CD4-positive, CD25-positive, alpha-beta regulatory T cell (primary cell): ENCODE measurements at regions not wholly inside any gene's neighbourhood (a gene's known extent, or its start where the extent isn't known, plus 50 kb on each side); places are given as distances from the start of the nearest gene placed in this dataset.

Source experiments
- ATAC-seq, 2 donors: fragments of 150-1000 bp; cut with Tn5 transposase; one replicate each; pipeline ENCODE4 v1.10.0; 2021; ENCODE audit warnings: low read depth in 2 of 2, moderate number of reproducible peaks in 2 of 2, moderate library complexity in 1 of 2
- DNase-seq, 3 donors: peaks; one replicate each; pipeline versions ENCODE4 v3.0.0 to v3.0.0-alpha.2; 2012 to 2022; ENCODE audit warnings: mixed read lengths in 1 of 3
- H3K27ac ChIP-seq: one replicate; pipeline ENCODE4 v1.7.0; 2013; ENCODE audit warnings: mild to moderate bottlenecking, low read length; ENCODE audit not compliant: insufficient read depth, poor library complexity, severe bottlenecking
- H3K27me3 ChIP-seq: one replicate; pipeline ENCODE4 v1.7.0; 2013; ENCODE audit warnings: low read length; ENCODE audit not compliant: control insufficient read depth, insufficient read depth
- H3K36me3 ChIP-seq: one replicate; pipeline ENCODE4 v1.7.0; 2013; ENCODE audit warnings: mild to moderate bottlenecking, low read length, moderate library complexity; ENCODE audit not compliant: control insufficient read depth, insufficient read depth
- H3K4me1 ChIP-seq: 2 replicates; pipeline ENCODE4 v1.7.0; 2013; ENCODE audit warnings: mild to moderate bottlenecking, low read length; ENCODE audit not compliant: insufficient read depth, control insufficient read depth, poor library complexity, severe bottlenecking
- H3K4me3 ChIP-seq: one replicate; pipeline ENCODE4 v1.7.0; 2013; ENCODE audit warnings: low read depth, mild to moderate bottlenecking, low read length, moderate library complexity
- H3K9me3 ChIP-seq, 2 experiments: 1 replicate in 1 of 2; 2 replicates in 1 of 2; pipeline ENCODE4 v1.7.0; 2013; ENCODE audit warnings: low read length in 2 of 2, mild to moderate bottlenecking in 1 of 2, moderate library complexity in 1 of 2; ENCODE audit not compliant: control insufficient read depth in 2 of 2
- H3K27ac Mint-ChIP-seq, 3 donors: one replicate each; pipeline ENCODE4 v1.8.0; 2020 to 2022; ENCODE audit warnings: mild to moderate bottlenecking in 3 of 3, mixed read lengths in 3 of 3, moderate library complexity in 2 of 3
- H3K27me3 Mint-ChIP-seq: one replicate; pipeline ENCODE4 v1.8.0; 2022; ENCODE audit warnings: mild to moderate bottlenecking, mixed read lengths
- H3K36me3 Mint-ChIP-seq: one replicate; pipeline ENCODE4 v1.8.0; 2020; ENCODE audit warnings: mixed read lengths
- H3K4me1 Mint-ChIP-seq, 4 donors: one replicate each; pipeline ENCODE4 v1.8.0; 2020 to 2022; ENCODE audit warnings: mixed read lengths in 4 of 4, mild to moderate bottlenecking in 1 of 4
- H3K4me3 Mint-ChIP-seq, 4 donors: one replicate each; pipeline ENCODE4 v1.8.0; 2020 to 2022; ENCODE audit warnings: mild to moderate bottlenecking in 4 of 4, mixed read lengths in 4 of 4, moderate library complexity in 3 of 4
- H3K9me3 Mint-ChIP-seq, 7 donors: one replicate each; pipeline ENCODE4 v1.8.0; 2020 to 2022; ENCODE audit warnings: mixed read lengths in 7 of 7, mild to moderate bottlenecking in 3 of 7, moderate library complexity in 2 of 7

DNA sequence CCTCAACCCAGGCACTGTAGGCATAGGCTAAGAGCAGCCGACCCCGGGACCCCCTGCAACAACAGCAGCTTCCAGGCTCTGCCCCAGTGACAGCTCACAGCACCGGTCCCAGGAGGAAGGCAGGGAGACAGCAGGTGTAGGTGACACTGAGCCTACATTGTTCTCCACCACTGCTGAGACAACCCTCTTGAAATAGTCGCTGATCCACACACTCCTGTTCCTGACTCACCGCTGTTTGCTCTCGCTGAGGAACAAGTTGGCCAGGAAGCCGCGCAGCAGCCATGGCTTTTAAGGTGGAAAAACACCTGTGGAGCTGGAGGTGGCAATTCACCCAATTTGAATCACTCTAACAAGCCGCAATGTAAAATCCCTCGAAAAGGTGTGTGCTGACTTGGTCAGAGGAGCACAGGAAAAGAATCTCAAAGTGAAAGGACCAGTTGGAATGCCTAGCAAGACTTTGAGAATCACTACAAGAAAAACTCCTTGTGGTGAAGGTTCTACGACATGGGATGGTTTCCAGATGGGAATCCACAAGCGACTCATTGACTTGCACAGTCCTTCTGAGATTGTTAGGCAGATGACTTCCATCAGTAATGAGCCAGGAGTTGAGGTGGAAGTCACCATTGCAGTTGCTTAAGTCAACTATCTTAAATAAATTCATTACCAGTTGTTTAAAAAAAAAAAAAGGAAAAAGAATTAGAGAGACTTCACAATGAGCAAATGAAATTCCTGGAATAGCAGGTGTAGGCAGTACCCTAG is 167.5 kb downstream of the ARL4C start:
- no peaks in the 10 kb centered on the region for H3K36me3 ChIP-seq
- Mint-ChIP-seq H3K27ac (no peak overlapping the region), H3K36me3 (no peaks in the 10 kb centered on the region), H3K4me1 (peaks cover 0 to 22% (median 17%) of the 10 kb centered on the region in 4 donors), H3K4me3 (no peak overlapping the region), H3K9me3 (peaks cover 0 to 1% (median 0%) of the 10 kb centered on the region in 7 donors), H3K27me3 (no peaks in the 10 kb centered on the region)
- no peaks in the 10 kb centered on the region for H3K27me3 ChIP-seq
- H3K4me3 ChIP-seq, result no peak overlapping the region
- DNase-seq (no peak), ATAC-seq (no peak)
- no peaks in the 10 kb centered on the region for H3K4me1 ChIP-seq
- H3K9me3 ChIP-seq, result no peaks in the 10 kb centered on the region
- no peak overlapping the region for H3K27ac ChIP-seq

DNA sequence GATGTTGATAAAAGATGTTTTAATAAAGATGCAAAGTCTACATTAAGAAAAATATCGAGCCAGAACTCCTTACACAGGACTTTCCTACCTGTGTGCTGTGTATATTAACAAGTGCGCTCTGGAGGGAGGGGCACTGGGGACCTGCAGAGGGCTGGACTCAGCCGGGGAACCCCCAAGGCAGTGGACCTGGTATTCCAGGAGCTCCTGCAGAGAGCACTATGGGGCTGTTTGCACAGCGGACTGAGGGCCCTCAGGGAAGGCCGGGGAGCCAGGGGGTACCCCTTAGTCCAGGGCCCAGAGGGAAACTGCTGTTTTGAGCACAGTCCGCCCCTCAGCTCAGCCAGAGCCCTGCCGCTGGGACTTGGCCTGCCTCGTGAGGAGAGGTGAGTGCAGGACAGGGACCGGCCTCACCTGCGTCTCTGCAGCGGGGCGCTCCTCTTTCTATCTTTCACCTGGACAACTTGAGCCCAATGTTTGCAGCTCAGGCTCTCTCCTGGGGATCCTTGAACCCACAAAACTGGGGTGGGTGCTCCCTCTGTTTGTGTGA is 168.4 kb downstream of the ARL4C start:
- Histone ChIP-seq H3K9me3 (no peaks in the 10 kb centered on the region), H3K36me3 (no peaks in the 10 kb centered on the region), H3K4me1 (peaks cover 3% of the 10 kb centered on the region), H3K27me3 (no peaks in the 10 kb centered on the region), H3K4me3 (no peak overlapping the region), H3K27ac (no peak overlapping the region)
- DNase-seq (no peak), ATAC-seq (no peak)
- no peaks in the 10 kb centered on the region for H3K9me3 Mint-ChIP-seq
- peaks cover 5 to 28% (median 23%) of the 10 kb centered on the region in 4 donors for H3K4me1 Mint-ChIP-seq
- no peaks in the 10 kb centered on the region for H3K27me3 Mint-ChIP-seq
- no peak overlapping the region for H3K4me3 Mint-ChIP-seq
- H3K36me3 Mint-ChIP-seq, result no peaks in the 10 kb centered on the region
- H3K27ac Mint-ChIP-seq, result peak overlapping the region in 2 of 3 donors; percentile 31 to 77

- Mint-ChIP-seq H3K4me1 (peaks cover 16 to 40% (median 28%) of the 10 kb centered on the region in 4 donors), H3K27me3 (no peaks in the 10 kb centered on the region), H3K27ac (peak overlapping the region in 2 of 3 donors; percentile 8 to 31), H3K36me3 (no peaks in the 10 kb centered on the region), H3K4me3 (no peak overlapping the region), H3K9me3 (no peaks in the 10 kb centered on the region)
- no peaks in the 10 kb centered on the region for H3K9me3 ChIP-seq
- no peak overlapping the region for H3K4me3 ChIP-seq
- no peak for ATAC-seq
- peaks cover 15% of the 10 kb centered on the region for H3K4me1 ChIP-seq
- no peak for DNase-seq
- H3K27ac ChIP-seq, result no peak overlapping the region
- no peaks in the 10 kb centered on the region for H3K36me3 ChIP-seq
- no peaks in the 10 kb centered on the region for H3K27me3 ChIP-seq
Measured at GRCh38 chr2:234326694-234327093, 170.2 kb downstream of the ARL4C start.

GRCh38 chr2:234324116-234324515 is 172.8 kb downstream of the ARL4C start:
- Histone ChIP-seq H3K36me3 (no peaks in the 10 kb centered on the region), H3K9me3 (no peaks in the 10 kb centered on the region), H3K27ac (no peak overlapping the region), H3K4me1 (peaks cover 15% of the 10 kb centered on the region), H3K4me3 (peak overlapping the region; percentile 60), H3K27me3 (no peaks in the 10 kb centered on the region)
- Mint-ChIP-seq H3K36me3 (peaks cover 3% of the 10 kb centered on the region), H3K27ac (peak overlapping the region; percentile 16 to 79 (median 78)), H3K4me1 (peaks cover 23 to 54% (median 35%) of the 10 kb centered on the region in 4 donors), H3K27me3 (no peaks in the 10 kb centered on the region), H3K9me3 (peaks cover 0 to 1% (median 0%) of the 10 kb centered on the region in 7 donors), H3K4me3 (peak overlapping the region in 1 of 4 donors; percentile 72)
- DNase-seq (no peak), ATAC-seq (no peak)

DNA sequence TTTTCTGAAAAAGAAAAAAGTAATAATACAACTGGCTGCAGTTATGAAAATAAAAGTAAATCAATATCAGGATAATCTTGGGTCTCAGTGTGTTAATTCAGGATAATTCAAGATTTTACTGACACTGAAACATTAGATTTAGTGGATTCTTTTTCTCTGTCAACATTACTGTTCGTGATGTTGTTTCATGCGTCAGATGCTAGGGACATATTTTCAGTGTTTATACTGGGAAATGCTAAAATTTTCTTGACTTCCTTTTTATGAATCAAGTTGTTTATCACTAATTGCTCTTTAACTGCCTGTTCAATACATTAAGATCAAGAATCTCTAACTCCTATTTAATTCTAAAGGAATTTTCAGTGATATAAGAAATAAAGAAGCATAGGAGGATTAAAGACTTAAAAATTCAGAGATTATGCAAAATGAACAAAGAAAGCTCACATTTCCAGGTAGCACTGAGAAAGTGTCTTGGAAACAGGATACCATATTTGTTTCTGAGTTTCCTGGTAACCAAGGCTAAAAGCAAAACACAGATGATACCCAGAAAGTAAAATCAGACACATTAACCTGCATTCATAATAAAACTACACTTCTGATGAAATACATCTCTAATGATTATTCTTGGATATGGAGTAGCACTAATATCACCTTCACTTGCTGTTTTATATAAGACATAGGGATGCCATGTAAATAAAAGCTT is 174.0 kb downstream of the ARL4C start:
- Histone ChIP-seq H3K4me1 (peaks cover 15% of the 10 kb centered on the region), H3K36me3 (no peaks in the 10 kb centered on the region), H3K27me3 (no peaks in the 10 kb centered on the region), H3K4me3 (peak overlapping the region; percentile 60), H3K27ac (peak overlapping the region; percentile 48), H3K9me3 (no peaks in the 10 kb centered on the region)
- DNase-seq (peak in 2 of 3 donors; percentile 55 to 86), ATAC-seq (peak; percentile 74 to 76)
- H3K9me3 Mint-ChIP-seq, result peaks cover 0 to 1% (median 0%) of the 10 kb centered on the region in 7 donors
- H3K27me3 Mint-ChIP-seq, result no peaks in the 10 kb centered on the region
- peaks cover 23 to 56% (median 31%) of the 10 kb centered on the region in 4 donors for H3K4me1 Mint-ChIP-seq
- peak overlapping the region in 3 of 4 donors; percentile 30 to 72 (median 67) for H3K4me3 Mint-ChIP-seq
- H3K27ac Mint-ChIP-seq, result peak overlapping the region; percentile 79 to 96 (median 90)
- H3K36me3 Mint-ChIP-seq, result peaks cover 3% of the 10 kb centered on the region

GRCh38 chr2:234320066-234320465 is 176.8 kb downstream of the ARL4C start:
- Mint-ChIP-seq H3K36me3 (peaks cover 3% of the 10 kb centered on the region), H3K27me3 (no peaks in the 10 kb centered on the region), H3K4me1 (peaks cover 27 to 56% (median 29%) of the 10 kb centered on the region in 4 donors), H3K4me3 (peak overlapping the region in 1 of 4 donors; percentile 51), H3K27ac (peak overlapping the region in 1 of 3 donors; percentile 86), H3K9me3 (peaks cover 0 to 3% (median 0%) of the 10 kb centered on the region in 7 donors)
- Histone ChIP-seq H3K9me3 (no peaks in the 10 kb centered on the region), H3K36me3 (no peaks in the 10 kb centered on the region), H3K27me3 (no peaks in the 10 kb centered on the region), H3K27ac (no peak overlapping the region), H3K4me3 (no peak overlapping the region), H3K4me1 (peaks cover 15% of the 10 kb centered on the region)
- ATAC-seq (no peak), DNase-seq (no peak)

DNA sequence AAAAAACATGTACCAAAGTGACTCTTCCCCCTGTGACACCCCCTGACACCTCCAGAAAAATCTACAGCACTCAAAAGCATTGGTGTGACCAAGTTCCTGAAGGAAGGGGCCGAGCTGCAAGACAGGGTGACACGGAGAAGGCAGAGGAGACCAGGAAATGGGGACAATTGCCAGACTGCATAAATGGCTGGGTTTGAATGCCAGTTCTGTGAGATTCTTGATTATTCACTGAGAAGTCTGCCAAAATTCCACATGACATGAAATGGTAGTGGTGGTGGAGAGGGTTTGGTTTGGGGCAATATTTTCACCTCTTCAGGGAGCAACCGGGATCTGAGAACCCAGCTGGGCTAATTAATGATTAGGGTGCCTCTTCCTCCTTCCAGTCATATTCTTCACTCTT is 178.5 kb downstream of the ARL4C start:
- Mint-ChIP-seq H3K4me3 (no peak overlapping the region), H3K27me3 (no peaks in the 10 kb centered on the region), H3K36me3 (peaks cover 3% of the 10 kb centered on the region), H3K4me1 (peaks cover 21 to 43% (median 22%) of the 10 kb centered on the region in 4 donors), H3K9me3 (peaks cover 0 to 3% (median 0%) of the 10 kb centered on the region in 7 donors), H3K27ac (no peak overlapping the region)
- ATAC-seq, result no peak
- Histone ChIP-seq H3K9me3 (no peaks in the 10 kb centered on the region), H3K4me3 (no peak overlapping the region), H3K27me3 (no peaks in the 10 kb centered on the region), H3K27ac (no peak overlapping the region), H3K36me3 (no peaks in the 10 kb centered on the region), H3K4me1 (peaks cover 10% of the 10 kb centered on the region)
- no peak for DNase-seq
